PFSK-1 (cell line): ENCODE measurements at regions not wholly inside any gene's neighbourhood (a gene's known extent, or its start where the extent isn't known, plus 50 kb on each side); places are given as distances from the start of the nearest gene placed in this dataset.

ENCODE experiments used
- FOXP2 ChIP-seq: optimal IDR thresholded peaks from 2 replicates; pipeline ENCODE3; 2011; ENCODE audit warnings: borderline replicate concordance, control low read depth, inconsistent platforms; ENCODE audit not compliant: insufficient read depth; ENCODE audit errors: extremely low read length, extremely low read depth
- POLR2AphosphoS5 ChIP-seq: IDR thresholded peaks from 2 replicates; pipeline ENCODE4 v1.6.1; 2012; ENCODE audit warnings: low read depth, mild to moderate bottlenecking, control low read depth, low read length, moderate library complexity
- REST ChIP-seq, 2 experiments: IDR thresholded peaks; 2 replicates each; pipeline versions ENCODE4 v1.6.1 to v1.8.0; 2011 to 2012; ENCODE audit warnings: low read depth in 2 of 2, low read length in 2 of 2, control low read depth in 1 of 2, inconsistent platforms in 1 of 2, mild to moderate bottlenecking in 1 of 2, moderate library complexity in 1 of 2; ENCODE audit not compliant: insufficient read depth in 1 of 2
- SIN3A ChIP-seq: IDR thresholded peaks from 2 replicates; pipeline ENCODE4 v1.6.1; 2012; ENCODE audit warnings: mild to moderate bottlenecking, low read length, moderate library complexity, borderline replicate concordance; ENCODE audit not compliant: insufficient read depth
- TAF1 ChIP-seq: IDR thresholded peaks from 2 replicates; pipeline ENCODE4 v1.6.1; 2012; ENCODE audit warnings: low read length, control low read depth, borderline replicate concordance; ENCODE audit not compliant: insufficient read depth

GRCh38 chr12:89187507-89187906 lies 164.8 kb downstream of the DUSP6 start:
- TF ChIP-seq SIN3A = no peak
- TF ChIP-seq TAF1 = no peak
- no peak for TF ChIP-seq REST (IDR thresholded peaks at IDR 0.05; ENCODE audit: insufficient read depth in 1 of 2, low read depth in 2 of 2, low read length in 2 of 2)
- no peak for TF ChIP-seq POLR2AphosphoS5
- no peak for TF ChIP-seq FOXP2

- no peak for TF ChIP-seq SIN3A
- no peak for TF ChIP-seq POLR2AphosphoS5
- no peak for TF ChIP-seq FOXP2
- no peak for TF ChIP-seq TAF1
- TF ChIP-seq REST (IDR thresholded peaks at IDR 0.05; ENCODE audit: insufficient read depth in 1 of 2, low read depth in 2 of 2, low read length in 2 of 2) = no peak
These were observed 166.4 kb downstream of the DUSP6 start for GRCh38 chr12:89185889-89186288.

- no peak for TF ChIP-seq POLR2AphosphoS5
- no peak for TF ChIP-seq FOXP2
- no peak for TF ChIP-seq REST (IDR thresholded peaks at IDR 0.05; ENCODE audit: insufficient read depth in 1 of 2, low read depth in 2 of 2, low read length in 2 of 2)
- TF ChIP-seq TAF1 = no peak
These were observed 167.1 kb downstream of the DUSP6 start for GRCh38 chr12:89185181-89185580.

GRCh38 chr12:89183985-89184435 lies 168.3 kb downstream of the DUSP6 start:
- TF ChIP-seq SIN3A (no peak), POLR2AphosphoS5 (no peak), REST (IDR thresholded peaks at IDR 0.05; ENCODE audit: insufficient read depth in 1 of 2, low read depth in 2 of 2, low read length in 2 of 2) (no peak), TAF1 (no peak), FOXP2 (no peak)

- TF ChIP-seq POLR2AphosphoS5 = no peak
- TF ChIP-seq SIN3A = no peak
- no peak for TF ChIP-seq FOXP2
- no peak for TF ChIP-seq TAF1
- no peak for TF ChIP-seq REST (IDR thresholded peaks at IDR 0.05; ENCODE audit: insufficient read depth in 1 of 2, low read depth in 2 of 2, low read length in 2 of 2)
These were observed 170.9 kb downstream of the DUSP6 start for GRCh38 chr12:89181271-89181920.
